PC-3 (cell line): ENCODE measurements at regions not wholly inside any gene's neighbourhood (a gene's known extent, or its start where the extent isn't known, plus 50 kb on each side); places are given as distances from the start of the nearest gene placed in this dataset.

Experiments used
- ATAC-seq: fragments of 200-7000 bp; cut with Tn5 transposase; 2 replicates; pipeline ENCODE4 v1.9.1; 2020; ENCODE audit warnings: mild to moderate bottlenecking, moderate library complexity
- BruUV-seq: library from RNA; stranded (reverse); fragments of 400-500 nt; replicated peaks from 2 replicates; lab custom pipeline; 2021; lab: Mats Ljungman, UMichigan
- CTCF ChIA-PET: fragments of 300-600 bp; sonication (Branson Sonifier 250); formaldehyde crosslinking; loops from one replicate; lab custom pipeline; 2022; ENCODE audit warnings: antibody characterized with exemption; lab: Charles Lee
- POLR2A ChIA-PET: fragments of 300-600 bp; sonication (Branson Sonifier 250); formaldehyde crosslinking; loops from one replicate; lab custom pipeline; 2022; ENCODE audit warnings: antibody characterized with exemption; ENCODE audit not compliant: unreplicated experiment; lab: Charles Lee
- DNase-seq: peaks from one replicate; pipeline ENCODE4 v3.0.0-alpha.2; 2015
- H2AFZ ChIP-seq: fragments of 300-600 bp; sonication (generic); 2 replicates; pipeline ENCODE4 v1.6.0; 2016; ENCODE audit warnings: antibody characterized with exemption, low read length
- H3F3A ChIP-seq: fragments of 300-600 bp; sonication (generic); one replicate; pipeline ENCODE4 v1.6.0; 2017; ENCODE audit warnings: antibody characterized with exemption, low read length, control low read depth, mild to moderate bottlenecking; ENCODE audit not compliant: unreplicated experiment
- H3K27ac ChIP-seq: fragments of 300-600 bp; sonication (generic); 2 replicates; pipeline ENCODE4 v1.5.1; 2016; ENCODE audit warnings: mild to moderate bottlenecking, low read length
- H3K27me3 ChIP-seq: fragments of 300-600 bp; sonication (generic); 2 replicates; pipeline ENCODE4 v1.6.1; 2016; ENCODE audit warnings: low read length, mixed read lengths
- H3K36me3 ChIP-seq: fragments of 300-600 bp; sonication (generic); 2 replicates; pipeline ENCODE4 v1.6.1; 2016; ENCODE audit warnings: low read depth, mixed run types, low read length, mixed read lengths
- H3K4me1 ChIP-seq: fragments of 300-600 bp; sonication (generic); 2 replicates; pipeline ENCODE4 v1.5.1; 2016; ENCODE audit warnings: low read length; ENCODE audit not compliant: insufficient read depth
- H3K4me2 ChIP-seq: fragments of 300-600 bp; sonication (generic); 2 replicates; pipeline ENCODE4 v1.6.0; 2016; ENCODE audit warnings: low read length
- H3K4me3 ChIP-seq: fragments of 300-600 bp; sonication (generic); 2 replicates; pipeline ENCODE4 v1.5.1; 2016; ENCODE audit warnings: mild to moderate bottlenecking, low read length, mixed read lengths
- H3K79me2 ChIP-seq: fragments of 300-600 bp; sonication (generic); 2 replicates; pipeline ENCODE4 v1.6.1; 2017; ENCODE audit warnings: low read length, mixed read lengths
- H3K9ac ChIP-seq: fragments of 300-600 bp; sonication (generic); 2 replicates; pipeline ENCODE4 v1.6.0; 2016; ENCODE audit warnings: mild to moderate bottlenecking, low read length
- H3K9me2 ChIP-seq: fragments of 300-600 bp; sonication (generic); replicated peaks from 2 replicates; pipeline ENCODE4 v1.6.1; 2016; ENCODE audit warnings: mixed run types, low read length, mixed read lengths
- H3K9me3 ChIP-seq: fragments of 300-600 bp; sonication (generic); 2 replicates; pipeline ENCODE4 v1.6.1; 2016; ENCODE audit warnings: low read length, mixed read lengths
- H4K20me1 ChIP-seq: fragments of 300-600 bp; sonication (generic); 2 replicates; pipeline ENCODE4 v1.6.1; 2016; ENCODE audit warnings: low read length, mixed read lengths
- CTCF ChIP-seq: fragments of 300-600 bp; sonication (generic); conservative IDR thresholded peaks from 2 replicates; pipeline ENCODE4 v1.5.1; 2017; ENCODE audit warnings: antibody characterized with exemption, low read depth, mild to moderate bottlenecking, low read length
- EZH2 ChIP-seq: fragments of 300-600 bp; sonication (generic); IDR thresholded peaks from one replicate; pipeline ENCODE4 v1.6.1; 2017; ENCODE audit warnings: antibody characterized with exemption, mild to moderate bottlenecking, low read length; ENCODE audit not compliant: unreplicated experiment
- EZH2phosphoT487 ChIP-seq: fragments of 300-600 bp; sonication (generic); IDR thresholded peaks from 2 replicates; pipeline ENCODE4 v1.6.1; 2018; ENCODE audit warnings: mild to moderate bottlenecking, antibody characterized with exemption, low read length, borderline replicate concordance
- intact Hi-C: fragments of 100-400 bp; cut with micrococcal nuclease; formaldehyde crosslinking; loops from 2 replicates; pipeline ENCODE4 v1.9.0; 2023

GRCh38 chr15:53197426-53197839 is 407.3 kb upstream of the ONECUT1 start:
- intact Hi-C loops = loop anchor here (2.0 kb wide), 1 partner anchor 417 kb away; no protein-coding TSS in a partner anchor
- DNase-seq = peak; percentile 61

GRCh38 chr15:53196788-53197187 is 406.7 kb upstream of the ONECUT1 start:
- H3K9ac ChIP-seq = no peak overlapping the region
- no peak for DNase-seq
- TF ChIP-seq EZH2 (no peak), CTCF (no peak), EZH2phosphoT487 (no peak)
- H3K27ac ChIP-seq = no peak overlapping the region
- intact Hi-C loops = loop anchor here (2.0 kb wide), 1 partner anchor 416 kb away; no protein-coding TSS in a partner anchor
- no peaks in the 10 kb centered on the region for H3K9me2 ChIP-seq
- CTCF ChIA-PET = no interaction called here
- H3K4me1 ChIP-seq = no peaks in the 10 kb centered on the region
- H3K4me3 ChIP-seq = no peak overlapping the region
- H4K20me1 ChIP-seq = no peaks in the 10 kb centered on the region
- H2AFZ ChIP-seq = no peak overlapping the region
- POLR2A ChIA-PET = no interaction called here
- BruUV-seq = no TSS peak
- H3K36me3 ChIP-seq = no peaks in the 10 kb centered on the region; the same call in 1 of the 2 replicates
- no peaks in the 10 kb centered on the region for H3K79me2 ChIP-seq
- ATAC-seq = no peak
- H3K9me3 ChIP-seq = no peaks in the 10 kb centered on the region
- H3K27me3 ChIP-seq = no peaks in the 10 kb centered on the region
- peak overlapping the region; percentile 34; the same call in 1 of the 2 replicates for H3K4me2 ChIP-seq
- H3F3A ChIP-seq = no peaks in the 10 kb centered on the region

More at GRCh38 chr15:53197426-53197839, 407.3 kb upstream of the ONECUT1 start:
- peak; percentile 74 for ATAC-seq
- H3K9me2 ChIP-seq = no peaks in the 10 kb centered on the region
- no peak overlapping the region for H2AFZ ChIP-seq
- no peak overlapping the region for H3K9ac ChIP-seq
- no TSS peak for BruUV-seq
- no peaks in the 10 kb centered on the region for H3K4me1 ChIP-seq
- no peak overlapping the region for H3K27ac ChIP-seq
- H3F3A ChIP-seq = no peaks in the 10 kb centered on the region
- TF ChIP-seq EZH2 (no peak), CTCF (peak; percentile 77)
- H3K27me3 ChIP-seq = 0 out of 2 replicates have a peak, but pooled peaks cover under 1% of the 10 kb centered on the region
- no peaks in the 10 kb centered on the region for H3K79me2 ChIP-seq
- no peaks in the 10 kb centered on the region; the same call in 1 of the 2 replicates for H3K36me3 ChIP-seq
- no peak overlapping the region for H3K4me3 ChIP-seq
- no peaks in the 10 kb centered on the region for H4K20me1 ChIP-seq
- ChIA-PET POLR2A (no interaction called here), CTCF (no interaction called here)
- no peaks in the 10 kb centered on the region for H3K9me3 ChIP-seq
- H3K4me2 ChIP-seq = peak overlapping the region; percentile 34; the same call in 1 of the 2 replicates

- Histone ChIP-seq H3K27ac (no peak overlapping the region), H3F3A (no peaks in the 10 kb centered on the region), H3K4me3 (no peak overlapping the region), H3K9me2 (no peaks in the 10 kb centered on the region), H4K20me1 (no peaks in the 10 kb centered on the region), H3K9me3 (no peaks in the 10 kb centered on the region), H2AFZ (no peak overlapping the region), H3K79me2 (no peaks in the 10 kb centered on the region), H3K36me3 (no peaks in the 10 kb centered on the region; the same call in 1 of the 2 replicates), H3K27me3 (no peaks in the 10 kb centered on the region), H3K4me1 (no peaks in the 10 kb centered on the region), H3K9ac (no peak overlapping the region), H3K4me2 (no peak overlapping the region)
- CTCF ChIA-PET = no interaction called here
- no TSS peak for BruUV-seq
- POLR2A ChIA-PET = no interaction called here
- intact Hi-C loops = loop anchor here (2.0 kb wide), 1 partner anchor 415 kb away; no protein-coding TSS in a partner anchor
- no peak for ATAC-seq
- TF ChIP-seq EZH2 = no peak
- TF ChIP-seq CTCF = no peak
- TF ChIP-seq EZH2phosphoT487 = no peak
- no peak for DNase-seq
Observed at GRCh38 chr15:53196242-53196641, 406.1 kb upstream of the ONECUT1 start.
